Body of pancreas (tissue), 4 donors: ENCODE measurements at regions not wholly inside any gene's neighbourhood (a gene's known extent, or its start where the extent isn't known, plus 50 kb on each side); places are given as distances from the start of the nearest gene placed in this dataset.

Experiments
- POLR2A ChIP-seq, 3 donors: fragments of 450-650 bp; IDR thresholded peaks; one replicate each; pipeline ENCODE4 v1.6.1; 2016; ENCODE audit warnings: antibody characterized with exemption in 3 of 3, mild to moderate bottlenecking in 2 of 3
- TF ChIP-seq, protein P1 (sequence below), 7 experiments: fragments of 450-650 bp in 4 of 7; fragments of 200-600 bp in 3 of 7; sonication (generic) in 3 of 7; IDR thresholded peaks; one replicate each; pipeline ENCODE4 v1.5.1; 2016 to 2019; ENCODE audit warnings: antibody characterized with exemption in 7 of 7

GRCh38 chr9:1179366-1179765, 129.2 kb downstream of the DMRT2 start:
- TF ChIP-seq, protein P1, sequence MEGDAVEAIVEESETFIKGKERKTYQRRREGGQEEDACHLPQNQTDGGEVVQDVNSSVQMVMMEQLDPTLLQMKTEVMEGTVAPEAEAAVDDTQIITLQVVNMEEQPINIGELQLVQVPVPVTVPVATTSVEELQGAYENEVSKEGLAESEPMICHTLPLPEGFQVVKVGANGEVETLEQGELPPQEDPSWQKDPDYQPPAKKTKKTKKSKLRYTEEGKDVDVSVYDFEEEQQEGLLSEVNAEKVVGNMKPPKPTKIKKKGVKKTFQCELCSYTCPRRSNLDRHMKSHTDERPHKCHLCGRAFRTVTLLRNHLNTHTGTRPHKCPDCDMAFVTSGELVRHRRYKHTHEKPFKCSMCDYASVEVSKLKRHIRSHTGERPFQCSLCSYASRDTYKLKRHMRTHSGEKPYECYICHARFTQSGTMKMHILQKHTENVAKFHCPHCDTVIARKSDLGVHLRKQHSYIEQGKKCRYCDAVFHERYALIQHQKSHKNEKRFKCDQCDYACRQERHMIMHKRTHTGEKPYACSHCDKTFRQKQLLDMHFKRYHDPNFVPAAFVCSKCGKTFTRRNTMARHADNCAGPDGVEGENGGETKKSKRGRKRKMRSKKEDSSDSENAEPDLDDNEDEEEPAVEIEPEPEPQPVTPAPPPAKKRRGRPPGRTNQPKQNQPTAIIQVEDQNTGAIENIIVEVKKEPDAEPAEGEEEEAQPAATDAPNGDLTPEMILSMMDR (IDR thresholded peaks at IDR 0.05), result no peak
- no peak for TF ChIP-seq POLR2A (IDR thresholded peaks at IDR 0.05)
